Activated B cell treated with CpG ODN at 0.5 μM for 24 hours (primary cell): ENCODE measurements at regions not wholly inside any gene's neighbourhood (a gene's known extent, or its start where the extent isn't known, plus 50 kb on each side); places are given as distances from the start of the nearest gene placed in this dataset.
"Not testable (repeated sequence)": the region's sequence is repeated elsewhere in the genome, so short reads cannot be mapped to it uniquely, and the experiment has no call there.

Experiments
- ATAC-seq: fragments of 200-7000 bp; cut with Tn5 transposase; one replicate; pipeline ENCODE4 v1.10.0; 2021; ENCODE audit warnings: low read depth, mild to moderate bottlenecking, moderate library complexity
- CTCF ChIA-PET: fragments of 350-600 bp; sonication (Branson Sonifier 250); formaldehyde crosslinking; loops from one replicate; lab custom pipeline; 2021; ENCODE audit warnings: antibody characterized with exemption; lab: Charles Lee
- POLR2A ChIA-PET: fragments of 350-600 bp; sonication (Branson Sonifier 250); formaldehyde crosslinking; loops from one replicate; lab custom pipeline; 2021; ENCODE audit warnings: antibody characterized with exemption; lab: Charles Lee
- DNase-seq: peaks from one replicate; pipeline ENCODE4 v3.0.0; 2022
- H3K27ac Mint-ChIP-seq: one replicate; pipeline ENCODE4 v1.8.0; 2020; ENCODE audit warnings: mixed read lengths
- H3K27me3 Mint-ChIP-seq: one replicate; pipeline ENCODE4 v1.8.0; 2021; ENCODE audit warnings: mixed read lengths
- H3K36me3 Mint-ChIP-seq: one replicate; pipeline ENCODE4 v1.8.0; 2021; ENCODE audit warnings: low read depth, mixed read lengths
- H3K4me1 Mint-ChIP-seq: one replicate; pipeline ENCODE4 v1.8.0; 2021; ENCODE audit warnings: mixed read lengths
- H3K4me3 Mint-ChIP-seq: one replicate; pipeline ENCODE4 v1.8.0; 2020; ENCODE audit warnings: mild to moderate bottlenecking, mixed read lengths
- H3K9me3 Mint-ChIP-seq: one replicate; pipeline ENCODE4 v1.8.0; 2020; ENCODE audit warnings: mixed read lengths
- intact Hi-C: fragments of 100-400 bp; cut with micrococcal nuclease; formaldehyde crosslinking; loops from one replicate; pipeline ENCODE4 v1.15.1; 2024
- TF ChIP-seq, protein P1 (sequence below): fragments of 200-600 bp; IDR thresholded peaks from one replicate; pipeline ENCODE4 v1.8.0; 2022; ENCODE audit warnings: antibody characterized with exemption, mild to moderate bottlenecking

DNA sequence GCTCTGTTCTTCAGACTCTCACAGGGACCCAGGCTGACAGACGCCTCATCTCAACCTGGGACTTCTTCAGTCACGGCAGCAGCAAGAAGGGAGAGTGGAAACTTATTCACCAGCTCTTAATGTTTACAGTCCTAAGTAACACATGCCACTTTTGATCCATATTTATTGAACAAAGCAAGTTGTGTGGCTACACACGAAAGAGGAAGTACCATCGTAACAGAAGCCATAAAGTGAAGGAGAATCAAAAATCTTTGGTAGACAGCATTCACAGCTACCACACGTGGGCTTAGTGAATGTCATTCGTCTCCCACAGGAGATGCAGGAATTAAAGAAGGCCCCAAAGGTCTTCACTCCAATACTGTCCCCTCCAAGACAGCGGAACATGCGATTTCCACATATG, 582.6 kb downstream of the CETN3 start:
- no peak overlapping the region for H3K4me3 Mint-ChIP-seq
- H3K27me3 Mint-ChIP-seq: no peaks in the 10 kb centered on the region
- CTCF ChIA-PET: no interaction called here
- H3K4me1 Mint-ChIP-seq: peaks cover 6% of the 10 kb centered on the region
- H3K9me3 Mint-ChIP-seq: no peaks in the 10 kb centered on the region
- no peak for ATAC-seq
- DNase-seq: no peak
- intact Hi-C loops: no loop called here
- POLR2A ChIA-PET: no interaction called here
- H3K36me3 Mint-ChIP-seq: no peaks in the 10 kb centered on the region
- H3K27ac Mint-ChIP-seq: no peak overlapping the region
- TF ChIP-seq, protein P1, sequence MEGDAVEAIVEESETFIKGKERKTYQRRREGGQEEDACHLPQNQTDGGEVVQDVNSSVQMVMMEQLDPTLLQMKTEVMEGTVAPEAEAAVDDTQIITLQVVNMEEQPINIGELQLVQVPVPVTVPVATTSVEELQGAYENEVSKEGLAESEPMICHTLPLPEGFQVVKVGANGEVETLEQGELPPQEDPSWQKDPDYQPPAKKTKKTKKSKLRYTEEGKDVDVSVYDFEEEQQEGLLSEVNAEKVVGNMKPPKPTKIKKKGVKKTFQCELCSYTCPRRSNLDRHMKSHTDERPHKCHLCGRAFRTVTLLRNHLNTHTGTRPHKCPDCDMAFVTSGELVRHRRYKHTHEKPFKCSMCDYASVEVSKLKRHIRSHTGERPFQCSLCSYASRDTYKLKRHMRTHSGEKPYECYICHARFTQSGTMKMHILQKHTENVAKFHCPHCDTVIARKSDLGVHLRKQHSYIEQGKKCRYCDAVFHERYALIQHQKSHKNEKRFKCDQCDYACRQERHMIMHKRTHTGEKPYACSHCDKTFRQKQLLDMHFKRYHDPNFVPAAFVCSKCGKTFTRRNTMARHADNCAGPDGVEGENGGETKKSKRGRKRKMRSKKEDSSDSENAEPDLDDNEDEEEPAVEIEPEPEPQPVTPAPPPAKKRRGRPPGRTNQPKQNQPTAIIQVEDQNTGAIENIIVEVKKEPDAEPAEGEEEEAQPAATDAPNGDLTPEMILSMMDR: no peak

- Mint-ChIP-seq H3K27ac (no peak overlapping the region), H3K9me3 (no peaks in the 10 kb centered on the region), H3K4me1 (peaks cover 6% of the 10 kb centered on the region), H3K27me3 (no peaks in the 10 kb centered on the region), H3K36me3 (no peaks in the 10 kb centered on the region), H3K4me3 (no peak overlapping the region)
- ATAC-seq: no peak
- intact Hi-C loops: no loop called here
- ChIA-PET CTCF (no interaction called here), POLR2A (no interaction called here)
- no peak for DNase-seq
- TF ChIP-seq, protein P1: no peak
Measured at GRCh38 chr5:89823046-89823445, 586.5 kb downstream of the CETN3 start.

DNA sequence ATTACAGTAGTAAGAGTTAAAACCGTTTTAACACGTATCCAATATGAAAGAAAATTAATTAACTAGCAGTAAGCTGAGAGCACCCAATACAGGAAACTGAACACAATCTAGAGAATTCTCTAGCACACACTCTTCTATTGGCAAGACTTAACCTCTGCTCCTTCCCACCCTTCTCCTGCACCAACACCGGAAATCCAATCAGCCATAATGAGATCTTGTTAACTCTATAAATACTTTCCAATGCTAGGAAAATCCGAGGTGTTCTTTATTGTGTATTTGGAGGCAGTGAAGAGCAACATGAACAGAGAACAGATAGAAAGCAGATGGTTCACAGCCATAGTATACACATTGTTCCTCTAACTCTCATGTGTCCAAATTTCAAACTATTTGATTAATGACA, 591.7 kb downstream of the CETN3 start:
- POLR2A ChIA-PET: interaction anchor here (0.6 kb wide), 1 partner anchor 502 kb away, joined by 4 read pairs; no protein-coding TSS in a partner anchor
- intact Hi-C loops: no loop called here
- CTCF ChIA-PET: no interaction called here
- Mint-ChIP-seq H3K27me3 (no peaks in the 10 kb centered on the region), H3K4me1 (no peaks in the 10 kb centered on the region), H3K9me3 (no peaks in the 10 kb centered on the region), H3K27ac (no peak overlapping the region), H3K4me3 (no peak overlapping the region), H3K36me3 (no peaks in the 10 kb centered on the region)
- TF ChIP-seq, protein P1: no peak
- no peak for ATAC-seq
- no peak for DNase-seq

DNA sequence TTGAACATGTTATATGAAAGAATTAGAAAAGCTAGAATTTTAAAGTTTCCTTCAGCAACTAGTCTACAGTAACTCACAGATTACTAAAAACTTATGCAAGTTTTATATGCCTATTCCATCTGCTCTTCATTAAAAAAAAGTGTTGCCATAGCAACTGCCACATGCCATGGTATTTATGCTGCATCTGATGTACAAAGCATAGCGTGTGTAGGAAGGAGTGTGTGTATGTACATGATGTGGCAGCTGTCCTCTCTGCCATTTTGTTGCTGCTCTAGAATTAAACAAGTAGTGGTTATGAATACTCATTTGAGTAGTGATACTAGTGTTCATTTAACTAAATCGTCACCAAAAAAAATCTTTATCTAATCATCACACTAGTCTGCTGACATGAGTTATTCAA, 593.5 kb downstream of the CETN3 start:
- Mint-ChIP-seq H3K4me3 (no peak overlapping the region), H3K4me1 (no peaks in the 10 kb centered on the region), H3K9me3 (no peaks in the 10 kb centered on the region), H3K36me3 (no peaks in the 10 kb centered on the region), H3K27ac (no peak overlapping the region), H3K27me3 (no peaks in the 10 kb centered on the region)
- intact Hi-C loops: no loop called here
- POLR2A ChIA-PET: no interaction called here
- ATAC-seq (no peak), DNase-seq (no peak)
- CTCF ChIA-PET: no interaction called here
- TF ChIP-seq, protein P1: no peak

GRCh38 chr5:89800735-89801134, 608.8 kb downstream of the CETN3 start:
- CTCF ChIA-PET, H3K27me3 Mint-ChIP-seq, H3K4me3 Mint-ChIP-seq, H3K36me3 Mint-ChIP-seq, DNase-seq, H3K27ac Mint-ChIP-seq, intact Hi-C loops, POLR2A ChIA-PET, ATAC-seq, H3K4me1 Mint-ChIP-seq, H3K9me3 Mint-ChIP-seq: not testable (repeated sequence)

DNA sequence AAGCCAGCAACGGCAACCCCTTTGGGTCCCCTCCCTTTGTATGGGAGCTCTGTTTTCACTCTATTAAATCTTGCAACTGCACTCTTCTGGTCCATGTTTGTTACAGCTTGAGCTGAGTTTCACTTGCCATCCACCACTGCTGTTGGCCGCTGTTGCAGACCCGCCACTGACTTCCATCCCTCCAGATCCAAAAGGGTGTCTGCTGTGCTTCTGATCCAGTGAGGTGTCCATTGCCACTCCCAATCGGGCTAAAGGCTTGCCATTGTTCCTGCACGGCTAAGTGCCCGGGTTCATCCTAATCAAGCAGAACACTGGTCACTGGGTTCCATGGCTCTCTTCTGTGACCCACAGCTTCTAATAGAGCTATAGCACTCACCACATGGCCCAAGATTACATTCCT, 615.1 kb downstream of the CETN3 start:
- H3K27ac Mint-ChIP-seq, intact Hi-C loops, DNase-seq, H3K36me3 Mint-ChIP-seq, H3K4me1 Mint-ChIP-seq, H3K4me3 Mint-ChIP-seq, H3K27me3 Mint-ChIP-seq, ATAC-seq, POLR2A ChIA-PET, CTCF ChIA-PET: not testable (repeated sequence)
- H3K9me3 Mint-ChIP-seq: peaks cover 19% of the 10 kb centered on the region

DNA sequence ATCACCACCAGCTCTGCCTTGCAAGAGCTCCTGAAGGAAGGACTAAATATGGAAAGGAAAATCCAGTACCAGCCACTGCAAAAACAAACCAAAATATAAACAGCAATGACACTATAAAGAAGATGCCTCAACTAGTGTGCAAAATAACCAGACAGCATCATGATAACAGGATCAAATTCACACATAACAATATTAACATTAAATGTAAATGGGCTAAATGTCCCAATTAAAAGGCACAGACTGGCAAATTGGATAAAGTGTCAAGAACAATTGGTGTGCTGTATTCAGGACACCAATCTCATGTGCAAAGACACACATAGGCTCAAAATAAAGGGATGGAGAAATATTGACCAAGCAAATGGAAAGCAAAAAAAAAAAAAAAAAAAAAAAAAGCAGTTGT, 629.8 kb downstream of the CETN3 start:
- ATAC-seq, H3K27me3 Mint-ChIP-seq, H3K4me1 Mint-ChIP-seq, DNase-seq, H3K27ac Mint-ChIP-seq, H3K4me3 Mint-ChIP-seq, POLR2A ChIA-PET, intact Hi-C loops, CTCF ChIA-PET: not testable (repeated sequence)
- Mint-ChIP-seq H3K36me3 (peaks cover 15% of the 10 kb centered on the region), H3K9me3 (peaks cover 41% of the 10 kb centered on the region)
